Hematopoietic multipotent progenitor cell treated with erythropoietin and hydrocortisone succinate and interleukin-3 and kit ligand, for 17 days (in vitro differentiated cells): ENCODE measurements at regions not wholly inside any gene's neighbourhood (a gene's known extent, or its start where the extent isn't known, plus 50 kb on each side); places are given as distances from the start of the nearest gene placed in this dataset.
"Not testable (repeated sequence)": the region's sequence is repeated elsewhere in the genome, so short reads cannot be mapped to it uniquely, and the experiment has no call there.

Source experiments
- DNase-seq: peaks from one replicate; pipeline ENCODE4 v3.0.0-alpha.2; 2015; ENCODE audit warnings: low spot score

DNA sequence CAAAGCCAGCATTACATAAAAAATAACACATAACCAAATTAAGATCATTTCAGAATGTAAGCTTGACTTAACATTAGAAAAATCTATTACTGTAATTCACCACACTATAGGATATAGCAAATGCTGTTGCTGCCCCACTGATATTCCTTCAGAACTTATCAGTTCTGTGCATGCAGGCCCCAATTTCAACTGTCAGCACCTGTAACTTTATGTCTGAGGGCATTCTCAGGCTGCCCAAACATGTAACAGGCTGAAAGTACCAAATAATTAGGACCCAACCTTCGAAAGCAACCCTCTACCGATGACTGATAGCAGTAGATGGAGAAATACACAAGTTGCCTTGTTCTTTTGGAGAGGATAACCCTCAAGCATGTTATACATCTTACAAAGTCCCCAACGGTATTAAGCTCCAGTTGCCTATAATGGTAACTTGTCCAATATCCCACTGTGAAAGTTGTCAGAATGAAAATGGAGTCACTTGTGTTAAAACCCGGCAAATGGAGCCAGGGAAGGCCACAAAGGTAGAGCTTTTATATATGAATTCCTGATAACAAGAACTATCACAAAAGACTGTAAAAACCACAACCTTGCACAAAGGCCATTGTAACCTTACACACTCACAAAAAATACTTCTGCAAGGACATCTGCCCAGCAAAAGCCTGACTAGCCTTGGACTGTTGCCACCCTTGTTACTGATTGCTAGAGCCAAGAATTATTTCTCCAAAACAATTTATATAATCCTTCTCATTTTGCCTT is 66.9 kb upstream of the ZNF746 start:
- DNase-seq, result no peak

DNA sequence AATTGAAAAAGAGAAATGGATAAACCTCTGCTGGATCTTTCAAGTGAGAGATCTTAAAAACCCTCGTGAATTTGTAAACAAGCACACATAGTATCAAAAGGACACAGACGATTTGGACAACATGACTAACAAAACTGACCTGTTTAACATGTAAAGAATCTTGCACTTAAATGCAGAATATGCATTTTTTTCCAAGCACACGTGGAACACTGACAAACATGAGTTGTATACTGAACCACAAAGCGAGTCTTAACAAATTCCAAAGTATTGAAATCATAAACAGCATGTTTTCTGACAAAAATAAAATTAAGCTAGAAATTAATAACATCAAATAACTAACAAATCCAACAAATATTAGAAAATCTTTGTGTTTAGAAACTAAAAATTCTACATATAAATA is 65.0 kb upstream of the ZNF746 start:
- no peak for DNase-seq

DNA sequence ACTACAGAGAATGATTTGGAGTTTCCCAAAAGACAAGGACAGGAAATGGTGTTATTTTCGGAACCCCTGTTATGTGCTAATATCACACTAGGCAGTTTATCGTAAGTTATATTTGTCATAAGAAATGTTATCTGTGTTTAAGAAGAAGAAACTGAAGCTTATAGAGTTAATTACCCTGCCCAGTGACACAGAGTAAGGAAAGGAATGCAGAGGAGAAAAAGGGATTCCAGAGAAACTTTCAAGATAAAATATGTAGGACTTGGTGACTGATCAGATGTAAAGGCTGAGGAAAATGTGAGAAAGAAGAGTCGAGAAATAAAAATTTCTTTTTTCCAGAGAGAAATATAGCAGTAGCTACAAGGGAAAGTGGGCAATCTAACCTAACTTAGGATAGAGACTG is 63.5 kb upstream of the ZNF746 start:
- no peak for DNase-seq

DNA sequence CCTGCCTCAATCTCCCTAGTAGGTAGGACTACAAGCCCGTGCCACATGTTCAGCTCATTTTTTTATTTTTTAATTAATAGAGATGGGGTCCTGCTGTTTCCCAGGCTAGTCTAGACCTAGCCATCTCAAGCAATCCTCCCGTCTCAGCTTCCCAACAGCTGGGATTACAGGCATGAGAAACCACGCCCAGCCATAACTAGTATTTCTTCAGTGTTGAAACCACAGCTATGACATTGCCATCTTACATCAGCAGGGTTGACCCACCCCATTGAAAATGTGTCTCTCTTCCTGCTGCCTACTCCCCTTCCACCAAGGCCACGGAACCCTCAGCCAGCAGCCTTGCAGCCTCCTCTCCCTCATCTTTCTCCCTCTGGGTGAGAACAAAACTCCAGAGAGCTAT is 62.1 kb upstream of the ZNF746 start:
- no peak for DNase-seq

GRCh38 chr7:149558149-149558861 is 60.7 kb upstream of the ZNF746 start:
- DNase-seq, result no peak

GRCh38 chr7:149556525-149556924 is 58.9 kb upstream of the ZNF746 start:
- DNase-seq, result not testable (repeated sequence)

DNA sequence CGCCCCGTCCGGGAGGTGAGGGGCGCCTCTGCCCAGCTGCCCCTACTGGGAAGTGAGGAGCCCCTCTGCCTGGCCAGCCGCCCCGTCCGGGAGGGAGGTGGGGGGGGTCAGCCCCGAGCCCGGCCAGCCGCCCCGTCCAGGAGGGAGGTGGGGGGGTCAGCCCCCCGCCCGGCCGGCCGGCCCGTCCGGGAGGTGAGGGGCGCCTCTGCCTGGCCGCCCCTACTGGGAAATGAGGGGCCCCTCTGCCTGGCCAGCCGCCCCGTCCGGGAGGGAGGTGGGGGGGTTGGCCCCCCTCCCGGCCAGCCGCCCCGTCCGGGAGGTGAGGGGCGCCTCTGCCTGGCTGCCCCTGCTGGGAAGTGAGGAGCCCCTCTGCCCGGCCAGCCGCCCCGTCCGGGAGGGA is 57.2 kb upstream of the ZNF746 start:
- not testable (repeated sequence) for DNase-seq

- not testable (repeated sequence) for DNase-seq
These were observed 56.4 kb upstream of the ZNF746 start for GRCh38 chr7:149553991-149554390.

DNA sequence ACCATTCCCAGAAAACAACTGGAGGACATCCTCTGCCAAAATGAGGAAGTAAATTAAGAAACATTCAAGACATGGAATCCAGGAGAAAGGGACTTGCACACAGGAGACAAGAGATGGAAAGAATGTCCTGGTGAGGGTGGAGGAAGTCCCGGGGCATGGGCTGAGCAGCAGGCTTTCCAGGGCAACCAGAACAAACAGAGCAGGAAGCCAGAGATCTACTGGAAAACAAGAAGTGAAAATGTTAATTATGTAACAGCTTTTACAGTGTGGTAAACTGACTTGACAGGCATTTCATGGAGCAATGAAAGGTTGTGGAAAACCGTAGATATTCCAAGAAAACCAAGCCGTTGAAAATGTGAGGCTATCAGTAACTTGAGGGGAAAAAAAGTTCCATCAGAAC is 55.2 kb upstream of the ZNF746 start:
- DNase-seq, result no peak
